GM23338 (cell line): ENCODE measurements at regions not wholly inside any gene's neighbourhood (a gene's known extent, or its start where the extent isn't known, plus 50 kb on each side); places are given as distances from the start of the nearest gene placed in this dataset.

Source experiments
- ATAC-seq: fragments of 200-7000 bp; cut with Tn5 transposase; 3 replicates; pipeline ENCODE4 v1.9.1; 2020
- DNase-seq: peaks from one replicate; pipeline ENCODE4 v3.0.0-alpha.2; 2015; ENCODE audit warnings: low spot score
- H2AFZ ChIP-seq: fragments of 200-600 bp; sonication (generic); 2 replicates; pipeline ENCODE4 v1.8.0; 2016; ENCODE audit warnings: antibody characterized with exemption, mild to moderate bottlenecking, moderate library complexity
- H3F3A ChIP-seq: fragments of 200-600 bp; sonication (generic); replicated peaks from 2 replicates; pipeline ENCODE4 v1.8.0; 2017; ENCODE audit warnings: antibody characterized with exemption, mixed run types, low read depth
- H3K27ac ChIP-seq: fragments of 200-600 bp; sonication (generic); 2 replicates; pipeline ENCODE4 v1.6.1; 2016; ENCODE audit warnings: low read depth
- H3K27me3 ChIP-seq: fragments of 200-600 bp; sonication (generic); 2 replicates; pipeline ENCODE4 v1.8.0; 2016; ENCODE audit warnings: mild to moderate bottlenecking, mixed run types, moderate library complexity; ENCODE audit not compliant: insufficient read depth
- H3K36me3 ChIP-seq: fragments of 200-600 bp; sonication (generic); 2 replicates; pipeline ENCODE4 v1.8.0; 2016; ENCODE audit warnings: mild to moderate bottlenecking; ENCODE audit not compliant: insufficient read depth
- H3K4me1 ChIP-seq: fragments of 200-600 bp; sonication (generic); 2 replicates; pipeline ENCODE4 v1.8.0; 2016; ENCODE audit warnings: mild to moderate bottlenecking, moderate library complexity; ENCODE audit not compliant: insufficient read depth
- H3K4me2 ChIP-seq: fragments of 200-600 bp; sonication (generic); 2 replicates; pipeline ENCODE4 v1.7.1; 2017; ENCODE audit warnings: mixed run types
- H3K4me3 ChIP-seq: fragments of 200-600 bp; sonication (generic); 2 replicates; pipeline ENCODE4 v1.6.1; 2016; ENCODE audit warnings: mixed run types
- H3K79me2 ChIP-seq: fragments of 200-600 bp; sonication (generic); replicated peaks from 2 replicates; pipeline ENCODE4 v1.8.0; 2017; ENCODE audit warnings: mild to moderate bottlenecking; ENCODE audit not compliant: insufficient read depth
- H3K9me2 ChIP-seq: fragments of 200-600 bp; sonication (generic); 2 replicates; pipeline ENCODE4 v1.8.0; 2017; ENCODE audit not compliant: insufficient read depth
- H4K20me1 ChIP-seq: fragments of 200-600 bp; sonication (generic); replicated peaks from 2 replicates; pipeline ENCODE4 v1.8.0; 2017; ENCODE audit warnings: mild to moderate bottlenecking; ENCODE audit not compliant: insufficient read depth
- H3K27ac Mint-ChIP-seq: 2 replicates; pipeline ENCODE4 v1.8.0; 2020; ENCODE audit warnings: inconsistent platforms, mild to moderate bottlenecking, moderate library complexity, mixed read lengths
- H3K27me3 Mint-ChIP-seq: 3 replicates; pipeline ENCODE4 v1.8.0; 2022; ENCODE audit warnings: low read depth, mild to moderate bottlenecking, moderate library complexity, mixed read lengths, inconsistent platforms; ENCODE audit not compliant: insufficient read depth, poor library complexity
- H3K36me3 Mint-ChIP-seq: 3 replicates; pipeline ENCODE4 v1.8.0; 2021; ENCODE audit warnings: low read depth, mild to moderate bottlenecking, inconsistent platforms, moderate library complexity, mixed read lengths
- H3K4me1 Mint-ChIP-seq: 3 replicates; pipeline ENCODE4 v1.8.0; 2020; ENCODE audit warnings: mild to moderate bottlenecking, inconsistent platforms, mixed read lengths
- H3K4me3 Mint-ChIP-seq: 3 replicates; pipeline ENCODE4 v1.8.0; 2021; ENCODE audit warnings: moderate library complexity, mild to moderate bottlenecking, inconsistent platforms, mixed read lengths
- H3K9me3 Mint-ChIP-seq: 3 replicates; pipeline ENCODE4 v1.8.0; 2020; ENCODE audit warnings: moderate library complexity, mild to moderate bottlenecking, inconsistent platforms, mixed read lengths
- CREB1 ChIP-seq: fragments of 250-450 bp; sonication (Bioruptor Pico); IDR thresholded peaks from 2 replicates; pipeline ENCODE4 v1.5.0; 2020; ENCODE audit warnings: low read depth, mild to moderate bottlenecking, moderate library complexity
- EZH2 ChIP-seq: fragments of 200-600 bp; sonication (generic); IDR thresholded peaks from one replicate; pipeline ENCODE4 v1.8.0; 2017; ENCODE audit warnings: antibody characterized with exemption, mild to moderate bottlenecking, low read depth; ENCODE audit not compliant: unreplicated experiment
- EZH2phosphoT487 ChIP-seq: fragments of 200-600 bp; sonication (generic); IDR thresholded peaks from one replicate; pipeline ENCODE4 v1.8.1; 2018; ENCODE audit warnings: antibody characterized with exemption; ENCODE audit not compliant: unreplicated experiment
- JUNB ChIP-seq: IDR thresholded peaks from one replicate; pipeline ENCODE4 v1.6.1; 2016; ENCODE audit warnings: antibody characterized with exemption; ENCODE audit not compliant: unreplicated experiment
- NANOG ChIP-seq: IDR thresholded peaks from 2 replicates; pipeline ENCODE4 v1.6.1; 2016; ENCODE audit warnings: antibody characterized with exemption, borderline replicate concordance
- POLR2AphosphoS5 ChIP-seq: IDR thresholded peaks from 2 replicates; pipeline ENCODE4 v1.6.1; 2016; ENCODE audit warnings: antibody characterized with exemption, low read depth
- STAT1 ChIP-seq: IDR thresholded peaks from one replicate; pipeline ENCODE4 v1.6.1; 2016; ENCODE audit warnings: antibody characterized with exemption; ENCODE audit not compliant: unreplicated experiment
- ZNF114 ChIP-seq: fragments of 250-450 bp; sonication (Bioruptor Pico); IDR thresholded peaks from 2 replicates; pipeline ENCODE4 v1.5.0; 2020; ENCODE audit warnings: mild to moderate bottlenecking, moderate library complexity
- ZNF331 ChIP-seq: fragments of 250-450 bp; sonication (Bioruptor Pico); IDR thresholded peaks from 2 replicates; pipeline ENCODE4 v1.5.0; 2020; ENCODE audit warnings: low read depth, mild to moderate bottlenecking, moderate library complexity
- TF ChIP-seq, protein P1 (sequence below): IDR thresholded peaks from 2 replicates; pipeline ENCODE4 v1.6.1; 2016; ENCODE audit warnings: antibody characterized with exemption
- TF ChIP-seq, protein P2 (sequence below): fragments of 250-450 bp; sonication (Bioruptor Pico); IDR thresholded peaks from 2 replicates; pipeline ENCODE4 v1.5.0; 2020; ENCODE audit warnings: mild to moderate bottlenecking, moderate library complexity
- TF ChIP-seq, protein P3 (sequence below): IDR thresholded peaks from one replicate; pipeline ENCODE4 v1.6.1; 2018; ENCODE audit warnings: antibody characterized with exemption; ENCODE audit not compliant: unreplicated experiment

DNA sequence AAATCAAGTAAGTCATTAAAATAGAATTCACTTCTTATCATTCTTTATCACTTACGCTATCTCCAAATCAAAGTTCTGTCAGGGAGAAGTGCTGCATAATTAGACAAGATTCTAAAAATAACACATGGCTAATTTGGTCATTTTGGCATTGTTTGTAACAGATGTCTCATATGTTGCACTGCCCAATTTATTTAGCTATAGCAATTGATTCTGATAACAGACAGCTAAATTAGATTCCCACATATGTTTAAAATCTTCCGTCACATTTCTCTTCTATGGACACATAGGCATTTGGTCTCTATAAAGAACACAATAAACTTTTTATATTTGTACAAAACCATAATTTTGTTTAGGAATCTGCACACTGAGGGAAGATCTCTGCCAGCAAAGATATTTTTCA, 644.5 kb upstream of the VRK2 start (continued):
- TF ChIP-seq, protein P1, sequence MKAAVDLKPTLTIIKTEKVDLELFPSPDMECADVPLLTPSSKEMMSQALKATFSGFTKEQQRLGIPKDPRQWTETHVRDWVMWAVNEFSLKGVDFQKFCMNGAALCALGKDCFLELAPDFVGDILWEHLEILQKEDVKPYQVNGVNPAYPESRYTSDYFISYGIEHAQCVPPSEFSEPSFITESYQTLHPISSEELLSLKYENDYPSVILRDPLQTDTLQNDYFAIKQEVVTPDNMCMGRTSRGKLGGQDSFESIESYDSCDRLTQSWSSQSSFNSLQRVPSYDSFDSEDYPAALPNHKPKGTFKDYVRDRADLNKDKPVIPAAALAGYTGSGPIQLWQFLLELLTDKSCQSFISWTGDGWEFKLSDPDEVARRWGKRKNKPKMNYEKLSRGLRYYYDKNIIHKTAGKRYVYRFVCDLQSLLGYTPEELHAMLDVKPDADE: no peak

DNA sequence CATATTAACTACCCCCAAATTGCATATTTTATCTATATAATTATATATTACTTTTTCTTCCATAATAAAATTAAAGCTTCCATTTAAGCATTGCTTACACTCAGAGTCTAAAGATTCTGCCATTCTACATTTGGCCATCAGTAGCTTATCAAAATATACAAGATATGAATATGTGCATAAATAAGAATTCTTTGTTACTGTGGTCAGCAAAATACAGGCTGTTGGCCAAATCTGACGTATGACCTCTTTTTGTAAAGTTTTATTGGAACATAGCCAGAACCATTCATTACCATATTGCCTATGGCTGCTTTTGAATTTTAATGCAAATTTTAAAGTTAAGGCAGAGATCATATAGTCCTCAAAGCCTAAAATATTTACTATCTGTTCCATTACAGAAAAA, 643.9 kb upstream of the VRK2 start:
- DNase-seq: no peak
- Mint-ChIP-seq H3K9me3 (no peaks in the 10 kb centered on the region), H3K4me3 (no peak overlapping the region), H3K4me1 (peaks cover 6% of the 10 kb centered on the region), H3K27ac (no peak overlapping the region), H3K27me3 (peaks cover 2% of the 10 kb centered on the region), H3K36me3 (no peaks in the 10 kb centered on the region)
- no peaks in the 10 kb centered on the region for H3K36me3 ChIP-seq
- H3K27ac ChIP-seq: no peak overlapping the region
- peaks cover 6% of the 10 kb centered on the region; the same call in 1 of the 2 replicates for H3K4me1 ChIP-seq
- H3K4me3 ChIP-seq: no peak overlapping the region
- H3K27me3 ChIP-seq: no peaks in the 10 kb centered on the region
- no peaks in the 10 kb centered on the region for H3K79me2 ChIP-seq
- H2AFZ ChIP-seq: no peak overlapping the region
- no peak overlapping the region for H3K4me2 ChIP-seq
- H4K20me1 ChIP-seq: no peaks in the 10 kb centered on the region
- no peak for ATAC-seq
- no peaks in the 10 kb centered on the region for H3F3A ChIP-seq
- no peaks in the 10 kb centered on the region for H3K9me2 ChIP-seq
- TF ChIP-seq ZNF331 (no peak), CREB1 (CRISPR knock-in tag) (no peak), STAT1 (no peak), JUNB (no peak), EZH2phosphoT487 (no peak), POLR2AphosphoS5 (no peak), EZH2 (no peak), NANOG (no peak), ZNF114 (CRISPR knock-in tag) (no peak)
- TF ChIP-seq, protein P1: no peak
- TF ChIP-seq, protein P2, sequence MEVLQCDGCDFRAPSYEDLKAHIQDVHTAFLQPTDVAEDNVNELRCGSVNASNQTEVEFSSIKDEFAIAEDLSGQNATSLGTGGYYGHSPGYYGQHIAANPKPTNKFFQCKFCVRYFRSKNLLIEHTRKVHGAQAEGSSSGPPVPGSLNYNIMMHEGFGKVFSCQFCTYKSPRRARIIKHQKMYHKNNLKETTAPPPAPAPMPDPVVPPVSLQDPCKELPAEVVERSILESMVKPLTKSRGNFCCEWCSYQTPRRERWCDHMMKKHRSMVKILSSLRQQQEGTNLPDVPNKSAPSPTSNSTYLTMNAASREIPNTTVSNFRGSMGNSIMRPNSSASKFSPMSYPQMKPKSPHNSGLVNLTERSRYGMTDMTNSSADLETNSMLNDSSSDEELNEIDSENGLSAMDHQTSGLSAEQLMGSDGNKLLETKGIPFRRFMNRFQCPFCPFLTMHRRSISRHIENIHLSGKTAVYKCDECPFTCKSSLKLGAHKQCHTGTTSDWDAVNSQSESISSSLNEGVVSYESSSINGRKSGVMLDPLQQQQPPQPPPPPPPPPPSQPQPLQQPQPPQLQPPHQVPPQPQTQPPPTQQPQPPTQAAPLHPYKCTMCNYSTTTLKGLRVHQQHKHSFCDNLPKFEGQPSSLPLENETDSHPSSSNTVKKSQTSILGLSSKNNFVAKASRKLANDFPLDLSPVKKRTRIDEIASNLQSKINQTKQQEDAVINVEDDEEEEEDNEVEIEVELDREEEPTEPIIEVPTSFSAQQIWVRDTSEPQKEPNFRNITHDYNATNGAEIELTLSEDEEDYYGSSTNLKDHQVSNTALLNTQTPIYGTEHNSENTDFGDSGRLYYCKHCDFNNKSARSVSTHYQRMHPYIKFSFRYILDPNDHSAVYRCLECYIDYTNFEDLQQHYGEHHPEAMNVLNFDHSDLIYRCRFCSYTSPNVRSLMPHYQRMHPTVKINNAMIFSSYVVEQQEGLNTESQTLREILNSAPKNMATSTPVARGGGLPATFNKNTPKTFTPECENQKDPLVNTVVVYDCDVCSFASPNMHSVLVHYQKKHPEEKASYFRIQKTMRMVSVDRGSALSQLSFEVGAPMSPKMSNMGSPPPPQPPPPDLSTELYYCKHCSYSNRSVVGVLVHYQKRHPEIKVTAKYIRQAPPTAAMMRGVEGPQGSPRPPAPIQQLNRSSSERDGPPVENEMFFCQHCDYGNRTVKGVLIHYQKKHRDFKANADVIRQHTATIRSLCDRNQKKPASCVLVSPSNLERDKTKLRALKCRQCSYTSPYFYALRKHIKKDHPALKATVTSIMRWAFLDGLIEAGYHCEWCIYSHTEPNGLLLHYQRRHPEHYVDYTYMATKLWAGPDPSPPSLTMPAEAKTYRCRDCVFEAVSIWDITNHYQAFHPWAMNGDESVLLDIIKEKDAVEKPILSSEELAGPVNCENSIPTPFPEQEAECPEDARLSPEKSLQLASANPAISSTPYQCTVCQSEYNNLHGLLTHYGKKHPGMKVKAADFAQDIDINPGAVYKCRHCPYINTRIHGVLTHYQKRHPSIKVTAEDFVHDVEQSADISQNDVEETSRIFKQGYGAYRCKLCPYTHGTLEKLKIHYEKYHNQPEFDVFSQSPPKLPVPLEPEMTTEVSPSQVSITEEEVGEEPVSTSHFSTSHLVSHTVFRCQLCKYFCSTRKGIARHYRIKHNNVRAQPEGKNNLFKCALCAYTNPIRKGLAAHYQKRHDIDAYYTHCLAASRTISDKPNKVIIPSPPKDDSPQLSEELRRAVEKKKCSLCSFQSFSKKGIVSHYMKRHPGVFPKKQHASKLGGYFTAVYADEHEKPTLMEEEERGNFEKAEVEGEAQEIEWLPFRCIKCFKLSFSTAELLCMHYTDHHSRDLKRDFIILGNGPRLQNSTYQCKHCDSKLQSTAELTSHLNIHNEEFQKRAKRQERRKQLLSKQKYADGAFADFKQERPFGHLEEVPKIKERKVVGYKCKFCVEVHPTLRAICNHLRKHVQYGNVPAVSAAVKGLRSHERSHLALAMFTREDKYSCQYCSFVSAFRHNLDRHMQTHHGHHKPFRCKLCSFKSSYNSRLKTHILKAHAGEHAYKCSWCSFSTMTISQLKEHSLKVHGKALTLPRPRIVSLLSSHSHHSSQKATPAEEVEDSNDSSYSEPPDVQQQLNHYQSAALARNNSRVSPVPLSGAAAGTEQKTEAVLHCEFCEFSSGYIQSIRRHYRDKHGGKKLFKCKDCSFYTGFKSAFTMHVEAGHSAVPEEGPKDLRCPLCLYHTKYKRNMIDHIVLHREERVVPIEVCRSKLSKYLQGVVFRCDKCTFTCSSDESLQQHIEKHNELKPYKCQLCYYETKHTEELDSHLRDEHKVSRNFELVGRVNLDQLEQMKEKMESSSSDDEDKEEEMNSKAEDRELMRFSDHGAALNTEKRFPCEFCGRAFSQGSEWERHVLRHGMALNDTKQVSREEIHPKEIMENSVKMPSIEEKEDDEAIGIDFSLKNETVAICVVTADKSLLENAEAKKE: no peak
- TF ChIP-seq, protein P3, sequence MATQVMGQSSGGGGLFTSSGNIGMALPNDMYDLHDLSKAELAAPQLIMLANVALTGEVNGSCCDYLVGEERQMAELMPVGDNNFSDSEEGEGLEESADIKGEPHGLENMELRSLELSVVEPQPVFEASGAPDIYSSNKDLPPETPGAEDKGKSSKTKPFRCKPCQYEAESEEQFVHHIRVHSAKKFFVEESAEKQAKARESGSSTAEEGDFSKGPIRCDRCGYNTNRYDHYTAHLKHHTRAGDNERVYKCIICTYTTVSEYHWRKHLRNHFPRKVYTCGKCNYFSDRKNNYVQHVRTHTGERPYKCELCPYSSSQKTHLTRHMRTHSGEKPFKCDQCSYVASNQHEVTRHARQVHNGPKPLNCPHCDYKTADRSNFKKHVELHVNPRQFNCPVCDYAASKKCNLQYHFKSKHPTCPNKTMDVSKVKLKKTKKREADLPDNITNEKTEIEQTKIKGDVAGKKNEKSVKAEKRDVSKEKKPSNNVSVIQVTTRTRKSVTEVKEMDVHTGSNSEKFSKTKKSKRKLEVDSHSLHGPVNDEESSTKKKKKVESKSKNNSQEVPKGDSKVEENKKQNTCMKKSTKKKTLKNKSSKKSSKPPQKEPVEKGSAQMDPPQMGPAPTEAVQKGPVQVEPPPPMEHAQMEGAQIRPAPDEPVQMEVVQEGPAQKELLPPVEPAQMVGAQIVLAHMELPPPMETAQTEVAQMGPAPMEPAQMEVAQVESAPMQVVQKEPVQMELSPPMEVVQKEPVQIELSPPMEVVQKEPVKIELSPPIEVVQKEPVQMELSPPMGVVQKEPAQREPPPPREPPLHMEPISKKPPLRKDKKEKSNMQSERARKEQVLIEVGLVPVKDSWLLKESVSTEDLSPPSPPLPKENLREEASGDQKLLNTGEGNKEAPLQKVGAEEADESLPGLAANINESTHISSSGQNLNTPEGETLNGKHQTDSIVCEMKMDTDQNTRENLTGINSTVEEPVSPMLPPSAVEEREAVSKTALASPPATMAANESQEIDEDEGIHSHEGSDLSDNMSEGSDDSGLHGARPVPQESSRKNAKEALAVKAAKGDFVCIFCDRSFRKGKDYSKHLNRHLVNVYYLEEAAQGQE: no peak
